Suppressor macrophage (primary cell): ENCODE measurements at regions not wholly inside any gene's neighbourhood (a gene's known extent, or its start where the extent isn't known, plus 50 kb on each side); places are given as distances from the start of the nearest gene placed in this dataset.
A peak's percentile ranks its signal among the peaks of the same experiment; 100 is the strongest.

Experiments used
- DNase-seq, 4 experiments: peaks; one replicate each; pipeline ENCODE4 v3.0.0-alpha.2; 2020 to 2022

DNA sequence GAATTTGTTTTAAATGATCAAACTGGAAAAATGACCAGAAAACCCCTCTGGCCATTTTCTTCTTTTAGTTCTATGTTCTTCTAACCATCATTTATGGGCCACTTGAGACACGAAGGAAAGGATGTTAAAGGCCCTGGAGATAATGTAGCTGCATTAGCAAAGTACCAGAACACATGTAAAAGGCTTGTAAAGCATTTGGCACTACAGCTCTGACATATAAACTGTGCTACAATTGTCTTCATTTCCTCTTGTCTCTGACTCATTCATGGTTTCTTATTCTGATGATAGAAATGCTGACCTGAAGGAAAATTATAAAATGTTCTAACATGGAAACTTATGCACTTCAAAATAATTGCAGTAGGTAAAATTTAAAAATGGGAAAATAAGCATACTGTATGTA is 388.7 kb downstream of the FAT4 start:
- no peak for DNase-seq

DNA sequence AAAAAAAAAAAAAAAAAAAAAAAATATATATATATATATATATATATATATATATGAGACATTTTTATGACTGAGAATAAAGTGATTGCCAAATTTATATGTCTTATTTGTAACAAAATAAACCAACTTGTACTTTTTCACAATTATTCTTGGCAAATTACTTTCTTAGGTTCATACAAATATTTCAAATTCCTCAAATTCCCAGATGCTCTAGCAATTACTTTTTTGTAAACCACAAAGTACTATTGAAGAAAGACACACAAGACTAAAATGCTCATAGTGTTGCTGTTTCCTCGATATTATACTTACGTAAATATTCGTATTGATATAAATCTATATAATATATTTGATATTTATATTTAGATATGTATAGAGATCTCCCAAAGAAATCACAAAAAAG is 390.0 kb downstream of the FAT4 start:
- DNase-seq: no peak

DNA sequence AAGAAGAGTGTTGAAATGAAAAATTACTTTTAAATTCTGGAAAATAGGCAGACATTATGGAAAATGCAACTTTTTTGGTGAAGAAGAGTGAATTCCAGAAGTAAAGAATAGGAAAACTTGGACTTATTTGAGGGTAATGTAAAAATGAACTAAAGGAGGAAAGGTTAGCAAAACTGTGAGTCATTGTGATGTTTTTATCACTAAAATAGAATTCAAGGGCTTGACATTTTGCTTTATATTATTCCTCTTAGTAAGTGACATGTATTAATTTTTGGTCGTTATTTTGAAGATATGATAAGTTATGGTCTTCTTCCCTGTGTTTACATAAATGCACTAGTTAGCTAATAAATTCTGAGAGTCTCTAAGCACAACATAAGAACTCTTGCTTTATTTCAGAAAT is 390.9 kb downstream of the FAT4 start:
- DNase-seq: no peak

DNA sequence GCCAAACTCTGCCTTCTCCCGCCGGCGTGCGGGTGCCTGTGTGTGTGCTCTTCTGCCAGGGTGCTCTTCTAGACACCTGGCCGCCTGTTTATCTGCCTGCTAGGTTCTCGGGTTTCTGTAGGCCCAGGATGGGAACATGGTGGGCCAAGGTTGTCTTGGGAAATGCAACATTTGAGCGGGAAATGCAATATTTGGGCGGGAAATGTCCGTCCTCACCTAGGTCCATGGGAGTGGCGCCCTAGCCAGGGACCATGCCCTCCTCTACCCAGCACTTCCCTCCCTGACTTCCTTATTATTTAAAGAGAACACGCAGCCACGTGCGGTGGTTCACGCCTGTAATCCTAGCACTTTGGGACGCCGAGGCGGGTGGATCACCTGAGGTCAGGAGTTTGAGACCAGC is 392.6 kb downstream of the FAT4 start:
- DNase-seq: no peak

DNA sequence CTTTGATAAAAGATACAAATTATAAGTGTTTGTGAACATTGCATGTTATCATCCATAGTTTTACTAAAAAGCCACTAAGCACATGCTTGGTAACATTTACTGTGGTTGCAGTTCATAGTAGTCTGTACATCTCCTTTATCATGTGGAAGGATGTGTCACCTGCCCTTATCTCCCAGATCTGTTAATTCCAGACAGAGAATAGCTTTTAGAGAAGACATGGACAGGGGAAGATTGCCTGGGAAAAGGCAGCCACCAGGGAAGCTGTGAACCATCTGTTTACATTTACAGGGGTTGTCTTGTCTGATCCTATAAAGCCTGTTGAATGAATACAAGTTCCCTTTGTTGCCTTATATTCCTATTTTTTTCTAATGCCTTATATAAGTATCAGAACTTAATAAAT is 396.0 kb downstream of the FAT4 start:
- DNase-seq: no peak

DNA sequence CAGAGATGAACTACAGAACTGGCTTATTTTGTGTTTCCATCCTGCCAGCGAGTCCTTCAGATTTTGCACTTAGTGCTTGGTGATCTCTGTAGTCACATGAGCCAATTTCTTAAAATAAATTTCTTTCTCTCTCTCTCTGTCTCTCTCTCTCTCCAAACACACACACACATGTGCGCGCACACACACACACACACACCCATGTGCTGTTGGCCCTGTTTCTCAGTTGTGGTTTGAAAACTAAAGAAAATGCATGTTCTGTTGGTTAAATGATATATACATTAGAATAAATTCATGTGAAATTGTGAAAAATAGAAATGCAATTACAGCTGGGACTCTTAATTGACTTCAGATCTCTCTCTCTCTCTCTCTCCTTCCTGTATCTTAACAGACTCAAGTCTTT is 399.3 kb downstream of the FAT4 start:
- no peak for DNase-seq

DNA sequence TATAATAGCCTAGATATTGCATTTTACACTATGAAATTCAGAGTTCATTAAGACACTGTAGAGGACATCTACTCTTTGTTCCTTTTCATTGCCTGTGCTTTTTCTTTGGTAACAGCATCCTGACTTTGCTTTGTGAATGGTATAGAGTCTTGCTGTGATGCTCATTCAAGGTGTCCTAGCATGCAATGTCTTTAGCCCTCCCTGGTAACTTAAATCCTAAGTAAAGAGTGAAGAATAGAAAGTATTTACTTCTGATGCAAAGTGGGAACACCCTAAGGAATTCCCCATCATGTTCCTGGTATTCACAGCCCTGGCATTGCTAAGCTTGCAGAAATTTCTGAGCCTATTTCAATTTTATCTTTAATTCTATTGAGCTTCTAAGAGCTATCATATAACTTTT is 400.1 kb downstream of the FAT4 start:
- DNase-seq: no peak

DNA sequence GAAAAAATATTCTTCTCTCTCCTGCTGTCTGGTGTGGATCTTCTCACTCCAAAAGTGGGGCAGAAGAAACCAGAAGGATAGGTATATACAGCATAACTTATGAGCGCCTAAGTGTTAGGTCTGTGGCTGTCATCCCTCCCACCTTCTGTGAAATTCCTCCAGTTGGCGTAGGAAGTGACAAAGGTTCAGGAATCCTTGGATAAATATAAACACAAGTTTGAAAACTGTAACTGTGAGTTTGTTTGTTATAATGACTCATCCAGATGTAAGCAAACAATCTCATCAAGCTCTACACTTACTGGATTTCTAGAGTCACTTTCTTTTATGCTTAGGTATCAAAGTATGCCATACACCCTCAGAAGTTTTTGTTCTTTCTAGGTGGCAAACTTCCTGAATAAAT is 405.2 kb downstream of the FAT4 start:
- no peak for DNase-seq

DNA sequence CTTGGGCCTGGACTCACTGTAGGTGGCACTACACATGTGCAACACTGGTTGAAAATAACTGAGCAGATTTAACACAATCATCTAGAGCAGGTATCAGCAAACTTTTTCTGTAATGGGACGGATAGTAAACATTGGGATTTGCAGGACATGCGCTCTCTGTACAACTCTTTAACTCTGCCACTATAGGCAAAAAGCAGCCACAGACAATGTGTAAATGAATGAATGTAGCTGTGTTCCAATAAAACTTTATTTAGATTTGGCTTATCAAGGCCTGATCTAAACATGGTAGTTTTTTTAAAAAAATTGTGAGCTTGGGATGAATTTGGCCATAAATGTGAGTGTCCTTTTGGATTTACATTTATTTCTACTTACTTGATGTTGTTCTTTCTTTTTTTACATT is 407.3 kb downstream of the FAT4 start:
- no peak for DNase-seq

DNA sequence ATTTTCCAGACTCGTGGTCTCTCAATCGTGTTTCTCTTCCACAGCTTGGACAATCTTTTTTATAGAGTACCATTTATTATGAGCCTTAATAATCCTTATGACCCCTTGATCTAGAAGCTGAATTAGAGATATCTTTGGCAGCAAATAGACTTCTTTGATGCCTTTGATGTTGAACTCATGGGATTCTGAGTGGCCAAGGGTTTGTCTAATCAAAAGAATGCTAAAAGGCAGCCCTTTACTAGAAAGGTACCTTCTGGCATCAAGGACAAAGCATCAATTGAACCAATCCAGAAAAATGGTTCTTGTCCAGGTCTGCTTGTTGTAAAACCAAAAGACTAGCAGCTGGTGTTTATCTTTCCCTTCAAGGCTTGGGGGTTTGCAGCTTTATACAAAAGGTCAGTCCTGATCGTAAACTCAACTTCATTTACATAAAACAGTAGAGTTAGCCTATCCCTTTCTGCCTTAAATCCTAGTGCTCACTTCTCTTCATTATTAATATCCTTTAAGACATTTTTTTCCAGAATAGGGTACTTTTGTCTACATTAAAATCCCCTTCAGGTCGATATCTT is 411.3 kb downstream of the FAT4 start:
- DNase-seq: no peak

DNA sequence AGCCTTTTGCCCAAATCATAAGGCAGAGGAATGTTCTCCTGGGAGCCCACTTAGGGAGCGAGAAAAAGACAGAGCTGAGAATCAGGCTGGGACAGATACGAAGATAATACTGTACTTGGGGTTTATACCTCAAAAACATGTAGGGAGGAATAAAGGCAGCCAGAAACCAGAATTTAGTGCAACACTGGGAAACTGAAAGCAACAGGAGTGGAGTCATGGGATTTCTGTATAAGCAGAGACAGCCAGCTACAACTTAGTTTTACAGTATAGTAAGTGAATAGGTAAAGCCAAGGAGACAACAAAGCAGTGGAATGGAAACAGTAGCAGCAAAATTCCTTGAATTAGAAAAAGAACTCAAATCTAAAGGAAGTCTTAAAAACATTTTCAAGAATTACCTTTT is 413.2 kb downstream of the FAT4 start:
- no peak for DNase-seq

DNA sequence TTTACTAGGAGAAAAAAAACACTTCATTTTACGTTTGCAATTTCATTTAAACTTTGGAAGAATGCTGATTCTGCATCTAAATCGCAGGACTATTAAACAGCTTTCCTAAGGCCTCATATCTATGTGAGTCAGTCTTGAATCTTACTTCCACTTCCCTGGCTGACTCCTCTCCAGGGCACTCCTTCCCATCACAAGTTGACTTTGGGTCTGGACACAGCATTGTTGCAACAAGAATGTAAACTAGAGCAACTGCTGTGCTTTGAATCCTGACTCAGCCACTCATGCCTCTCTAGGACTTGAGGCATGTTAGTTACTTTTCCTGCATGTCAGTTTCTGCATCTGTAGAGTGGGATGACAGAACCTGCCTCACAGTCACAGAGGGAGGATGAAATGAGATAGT is 413.8 kb downstream of the FAT4 start:
- DNase-seq: no peak

DNA sequence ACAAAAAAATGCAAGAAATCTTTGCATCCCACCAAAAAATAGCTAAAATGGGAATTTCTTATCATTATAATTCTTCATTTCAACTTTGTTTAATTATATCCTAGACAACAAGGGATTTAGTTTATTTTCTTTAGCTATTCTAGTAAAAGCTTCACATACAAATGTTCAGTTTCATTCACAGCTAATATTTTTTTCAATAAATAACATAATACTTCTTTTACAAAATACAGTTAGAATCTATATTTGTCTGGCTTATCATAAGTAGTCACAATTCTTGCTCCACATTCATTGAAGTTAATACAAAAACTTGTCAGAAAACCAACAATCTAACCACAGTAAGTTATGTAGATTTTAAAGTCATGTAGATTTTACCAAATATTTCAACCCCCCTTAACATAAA is 414.4 kb downstream of the FAT4 start:
- no peak for DNase-seq

DNA sequence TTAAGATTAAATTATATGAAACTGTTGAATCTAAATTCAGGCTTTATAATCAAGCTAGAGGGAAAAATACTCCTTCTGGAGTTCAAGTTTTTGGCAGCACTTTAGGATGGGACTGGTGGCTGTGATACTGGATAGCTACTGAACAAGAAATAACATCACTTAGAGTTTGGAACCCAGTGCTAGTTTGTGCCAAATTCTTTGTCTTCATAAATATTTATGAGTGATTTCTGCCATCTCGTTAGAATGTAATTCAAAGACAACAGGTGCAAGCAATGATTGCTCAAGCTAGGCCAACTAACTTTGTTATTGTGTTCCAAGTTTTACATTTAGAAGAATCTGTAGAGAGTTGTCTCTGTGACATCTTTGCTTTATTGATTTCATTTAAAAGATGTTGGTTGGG is 417.9 kb downstream of the FAT4 start:
- no peak for DNase-seq

DNA sequence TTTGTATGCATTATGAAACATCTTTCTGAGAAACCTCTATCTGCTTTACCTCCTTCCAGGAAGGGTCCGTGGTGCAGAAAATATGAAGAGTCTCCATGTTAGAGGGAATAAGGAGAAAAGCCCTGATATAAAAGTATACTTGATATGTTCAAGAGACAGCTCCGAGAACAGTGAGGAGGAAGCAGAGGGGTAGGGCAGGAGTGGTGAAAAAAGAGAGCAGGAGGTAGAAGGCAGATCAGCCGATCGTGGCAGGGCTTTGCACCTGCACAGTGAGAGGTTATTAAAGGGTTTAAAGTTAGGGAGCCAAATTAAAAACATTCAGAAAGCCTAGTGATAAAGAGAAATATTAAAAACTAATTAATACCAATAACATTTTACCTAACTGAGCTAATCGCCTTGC is 419.7 kb downstream of the FAT4 start:
- no peak for DNase-seq

DNA sequence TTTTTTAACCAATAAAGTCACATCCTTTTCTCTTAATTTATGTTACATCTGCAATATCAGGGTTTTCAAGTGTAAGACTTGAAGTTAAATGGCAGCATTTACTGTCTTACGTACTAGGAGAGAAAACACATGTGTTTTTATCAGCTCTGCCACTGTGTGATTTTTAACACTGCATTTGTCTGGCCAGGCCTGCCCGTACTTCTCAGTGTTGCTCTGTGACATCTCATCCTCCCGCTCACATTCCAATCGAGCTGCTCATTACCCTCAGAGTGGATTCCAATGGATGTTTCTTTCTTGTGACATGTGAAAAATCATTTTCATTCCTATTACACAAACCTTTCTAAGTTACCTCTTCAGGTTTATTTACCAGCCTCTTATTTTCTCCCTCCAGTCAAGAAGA is 420.3 kb downstream of the FAT4 start:
- DNase-seq: no peak

DNA sequence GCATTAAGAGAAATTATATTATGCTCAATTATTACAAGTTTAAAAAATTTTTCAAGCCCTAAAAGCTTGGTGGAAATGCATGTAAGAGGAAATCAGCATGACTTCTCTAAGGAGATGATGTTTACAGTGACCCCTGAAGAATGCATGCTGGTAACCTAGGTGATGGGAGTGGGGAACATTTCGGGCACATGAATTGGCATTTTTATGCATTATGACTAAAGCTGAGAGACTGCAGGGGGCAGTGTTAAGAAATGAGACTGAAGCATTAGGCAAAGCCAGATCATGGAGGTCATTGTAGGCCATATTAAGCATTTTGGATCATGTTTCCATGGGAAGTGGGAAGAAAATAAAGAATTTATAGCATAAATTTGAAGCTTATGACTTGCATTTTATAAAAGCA is 421.3 kb downstream of the FAT4 start:
- DNase-seq: no peak

DNA sequence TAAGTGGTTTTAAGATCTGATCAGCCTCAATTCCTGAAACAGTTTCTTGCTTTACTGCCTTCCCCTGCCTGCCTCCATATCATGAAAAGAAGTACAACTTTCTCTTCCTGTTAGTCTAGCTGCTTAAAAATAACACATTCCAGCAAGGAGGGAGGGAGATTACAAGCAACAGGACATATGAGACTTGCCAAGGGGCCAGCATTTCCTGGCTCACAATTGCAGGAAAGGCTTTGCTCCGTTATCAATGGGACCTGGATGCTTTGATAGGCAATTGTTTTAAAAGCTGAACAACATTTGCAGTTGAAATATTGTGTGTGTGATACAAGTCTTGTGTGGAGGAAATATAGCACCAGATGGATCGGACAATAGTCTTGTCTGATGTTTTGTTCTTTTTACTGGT is 425.0 kb downstream of the FAT4 start:
- no peak for DNase-seq

DNA sequence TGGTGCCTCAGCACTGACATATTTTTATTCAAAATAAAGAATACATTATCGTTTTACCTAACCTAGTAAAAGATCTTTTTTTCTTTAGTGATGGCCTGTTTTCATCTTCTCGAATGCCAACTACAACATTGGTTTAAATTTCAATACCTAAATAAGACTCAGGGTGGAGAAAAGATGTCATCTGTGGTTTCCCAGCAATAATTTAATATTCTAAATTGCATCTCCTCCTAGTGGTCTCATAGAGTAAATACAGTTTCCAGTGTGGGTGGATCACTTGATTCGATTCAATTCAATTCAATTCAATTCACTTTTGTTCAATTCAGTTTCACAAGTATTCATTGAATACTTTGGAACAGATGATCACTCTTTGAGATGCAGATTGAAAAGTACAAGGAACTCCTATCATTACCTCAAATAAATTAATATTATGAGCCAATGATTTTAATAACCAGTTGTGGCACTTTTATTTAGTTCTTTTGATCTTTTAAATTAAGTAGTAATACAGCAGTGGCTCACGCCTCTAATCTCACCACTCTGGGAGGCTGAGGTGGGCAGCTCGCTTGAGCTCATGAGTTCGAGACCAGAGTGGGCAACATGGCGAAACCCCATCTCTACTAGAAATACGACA is 427.2 kb downstream of the FAT4 start:
- peak in 1 of 4 experiments; percentile 2 for DNase-seq

DNA sequence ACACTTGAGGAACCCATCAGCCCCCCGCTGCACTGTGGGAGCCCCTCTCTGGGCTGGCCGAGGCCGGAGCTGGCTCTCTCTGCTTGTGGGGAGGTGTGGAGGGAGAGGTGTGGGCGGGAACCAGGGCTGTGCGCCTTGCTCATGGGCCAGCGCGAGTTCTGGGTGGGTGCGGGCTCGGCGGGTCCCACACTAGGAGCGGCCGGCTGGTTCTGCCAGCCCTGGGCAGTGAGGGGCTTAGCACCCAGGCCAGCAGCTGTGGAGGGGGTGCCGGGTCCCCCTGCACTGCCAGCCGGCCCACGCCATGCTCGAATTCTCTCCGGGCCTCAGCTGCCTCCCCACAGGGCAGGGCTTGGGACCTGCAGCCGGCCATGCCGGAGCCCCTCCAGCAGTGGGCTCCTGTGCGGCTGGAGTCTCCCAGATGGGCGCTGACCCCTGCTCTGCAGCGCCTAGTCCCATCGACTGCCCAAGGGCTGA is 430.2 kb downstream of the FAT4 start:
- no peak for DNase-seq

DNA sequence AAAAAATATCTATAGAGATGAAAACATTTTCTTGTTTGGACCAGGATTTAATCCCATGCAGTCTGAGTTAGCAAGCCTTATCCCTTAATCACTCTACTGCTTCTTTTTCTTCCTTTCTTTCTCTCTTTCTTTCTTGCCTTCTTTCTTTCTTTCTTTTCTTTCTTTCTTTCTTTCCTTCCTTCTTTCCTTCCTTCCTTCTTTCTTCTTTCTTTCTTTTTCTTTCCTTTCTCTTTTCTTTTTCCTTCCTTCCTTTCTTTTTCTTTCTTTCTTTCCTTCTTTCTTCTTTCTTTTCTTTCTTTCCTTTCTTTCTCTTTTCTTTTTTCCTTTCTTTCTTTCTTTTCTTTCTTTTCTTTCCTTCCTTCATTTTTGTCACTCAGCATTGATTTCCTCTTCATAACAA is 434.6 kb downstream of the FAT4 start:
- no peak for DNase-seq

DNA sequence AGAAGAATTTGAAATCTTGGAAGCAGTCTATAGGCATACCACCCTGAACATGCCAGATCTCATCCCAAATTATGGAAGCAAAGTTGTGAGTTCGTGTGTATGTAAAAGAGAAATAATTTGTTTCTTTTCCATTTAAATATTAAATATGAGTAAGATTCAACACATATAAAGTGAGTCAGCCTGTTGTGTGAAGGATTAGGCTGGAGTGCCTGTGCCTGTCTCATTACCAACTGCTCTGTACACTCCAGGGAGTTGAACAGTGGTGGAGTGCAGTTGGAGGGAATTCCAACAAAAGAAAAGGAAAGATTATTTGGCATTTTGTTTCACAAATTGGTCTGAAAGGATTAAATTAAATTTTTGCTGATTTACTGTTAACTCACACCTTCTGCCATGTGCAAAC is 435.6 kb downstream of the FAT4 start:
- no peak for DNase-seq

DNA sequence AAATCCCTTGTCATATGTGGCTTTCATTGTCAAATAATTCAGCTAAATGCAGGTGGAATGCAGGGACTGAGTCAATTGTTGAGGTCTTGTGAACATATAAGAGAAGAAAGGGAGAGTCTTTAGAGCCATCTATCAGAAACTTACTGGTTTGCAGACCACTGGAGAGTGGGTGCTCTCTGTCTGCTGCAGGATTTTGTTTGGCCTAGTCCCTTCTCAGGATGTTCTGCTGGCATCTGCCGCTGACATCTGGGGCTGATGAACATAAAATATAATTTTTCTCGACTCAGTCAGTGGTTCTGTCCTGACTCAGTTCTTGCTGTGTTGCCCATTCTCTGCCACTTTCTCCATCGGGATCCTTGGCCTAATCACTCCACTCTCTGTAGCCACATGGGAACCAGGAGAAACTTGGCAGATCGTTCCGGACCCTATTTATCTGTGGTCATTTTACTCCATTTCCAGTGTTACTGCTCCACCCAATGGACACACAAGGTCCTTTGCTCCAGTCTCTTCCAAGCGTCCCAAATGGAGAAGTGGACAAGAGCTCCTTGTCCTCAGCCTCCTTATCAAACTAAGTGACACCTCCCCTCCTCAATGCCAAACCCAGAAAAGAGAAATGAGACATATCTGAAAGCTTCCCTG is 436.2 kb downstream of the FAT4 start:
- DNase-seq: no peak

DNA sequence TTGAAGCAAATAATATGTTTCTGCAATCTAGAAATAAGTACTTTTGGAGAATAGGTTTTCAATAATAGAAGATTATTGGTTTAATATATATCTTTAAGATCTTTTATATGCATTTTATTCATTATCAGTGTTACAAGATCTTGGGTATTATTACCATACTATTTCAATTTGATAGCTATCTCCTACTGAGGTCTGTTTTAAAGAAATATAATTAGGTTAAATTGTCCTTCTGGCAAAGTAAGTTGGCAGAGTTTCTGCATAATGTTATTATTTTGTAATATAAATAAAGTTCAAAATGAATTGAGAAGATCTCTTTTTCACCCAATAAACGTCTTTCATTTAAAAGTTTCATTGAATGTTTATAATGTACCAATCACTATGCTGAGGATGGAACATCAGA is 443.7 kb downstream of the FAT4 start:
- no peak for DNase-seq
